K562 (cell line): ENCODE measurements at regions not wholly inside any gene's neighbourhood (a gene's known extent, or its start where the extent isn't known, plus 50 kb on each side); places are given as distances from the start of the nearest gene placed in this dataset.

Source experiments
- CTCF ChIP-seq, 3 experiments: IDR thresholded peaks in 2 of 3; conservative IDR thresholded peaks in 1 of 3; 2 replicates each; pipeline ENCODE4 v1.5.1; 2011 to 2012; ENCODE audit warnings: low read length in 3 of 3, mild to moderate bottlenecking in 3 of 3, control low read depth in 2 of 3, improper control_type of control experiment in 1 of 3, inconsistent platforms in 1 of 3, low read depth in 1 of 3, mixed read lengths in 1 of 3, moderate library complexity in 1 of 3; ENCODE audit not compliant: insufficient read depth in 2 of 3
- HMG20B ChIP-seq: fragments of 250-450 bp; sonication (Bioruptor Pico); IDR thresholded peaks from 2 replicates; pipeline ENCODE4 v1.5.0; 2021; ENCODE audit warnings: mild to moderate bottlenecking
- KLF1 ChIP-seq: fragments of 450-650 bp; IDR thresholded peaks from 2 replicates; pipeline ENCODE4 v1.6.1; 2016; ENCODE audit warnings: missing genetic modification characterization, missing compliant biosample characterization
- NCOA4 ChIP-seq: fragments of 450-650 bp; IDR thresholded peaks from 2 replicates; pipeline ENCODE4 v1.6.1; 2018; ENCODE audit warnings: mild to moderate bottlenecking; ENCODE audit not compliant: partially characterized antibody
- TF ChIP-seq, protein P1 (sequence below): fragments of 450-650 bp; IDR thresholded peaks from 2 replicates; pipeline ENCODE4 v1.6.1; 2016; ENCODE audit warnings: mild to moderate bottlenecking

DNA sequence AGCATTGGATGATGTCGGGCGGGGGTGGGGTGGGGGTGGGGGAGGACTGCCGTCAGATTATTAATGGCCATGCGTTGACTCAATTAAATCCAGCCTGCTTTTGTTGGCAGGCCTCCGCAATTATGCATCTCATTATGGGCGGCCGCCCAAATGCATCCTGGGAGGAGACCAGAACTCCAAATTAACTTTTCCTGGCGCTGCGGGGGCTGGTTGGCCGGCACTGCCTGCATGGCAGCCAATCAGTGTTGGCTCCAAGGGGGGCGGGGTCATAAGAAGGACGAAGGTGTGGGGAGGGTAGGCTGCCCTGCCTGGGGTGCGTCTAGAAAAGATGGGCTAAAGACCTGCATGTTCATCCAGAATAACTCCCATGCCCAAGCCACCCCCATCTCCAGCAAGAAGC is 83.9 kb upstream of the PAX2 start:
- no peak for TF ChIP-seq KLF1 (tag)
- no peak for TF ChIP-seq NCOA4
- TF ChIP-seq, protein P1, sequence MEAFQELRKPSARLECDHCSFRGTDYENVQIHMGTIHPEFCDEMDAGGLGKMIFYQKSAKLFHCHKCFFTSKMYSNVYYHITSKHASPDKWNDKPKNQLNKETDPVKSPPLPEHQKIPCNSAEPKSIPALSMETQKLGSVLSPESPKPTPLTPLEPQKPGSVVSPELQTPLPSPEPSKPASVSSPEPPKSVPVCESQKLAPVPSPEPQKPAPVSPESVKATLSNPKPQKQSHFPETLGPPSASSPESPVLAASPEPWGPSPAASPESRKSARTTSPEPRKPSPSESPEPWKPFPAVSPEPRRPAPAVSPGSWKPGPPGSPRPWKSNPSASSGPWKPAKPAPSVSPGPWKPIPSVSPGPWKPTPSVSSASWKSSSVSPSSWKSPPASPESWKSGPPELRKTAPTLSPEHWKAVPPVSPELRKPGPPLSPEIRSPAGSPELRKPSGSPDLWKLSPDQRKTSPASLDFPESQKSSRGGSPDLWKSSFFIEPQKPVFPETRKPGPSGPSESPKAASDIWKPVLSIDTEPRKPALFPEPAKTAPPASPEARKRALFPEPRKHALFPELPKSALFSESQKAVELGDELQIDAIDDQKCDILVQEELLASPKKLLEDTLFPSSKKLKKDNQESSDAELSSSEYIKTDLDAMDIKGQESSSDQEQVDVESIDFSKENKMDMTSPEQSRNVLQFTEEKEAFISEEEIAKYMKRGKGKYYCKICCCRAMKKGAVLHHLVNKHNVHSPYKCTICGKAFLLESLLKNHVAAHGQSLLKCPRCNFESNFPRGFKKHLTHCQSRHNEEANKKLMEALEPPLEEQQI: no peak
- TF ChIP-seq HMG20B: no peak
- TF ChIP-seq CTCF (IDR thresholded peaks at IDR 0.05 in 2 of 3, conservative IDR thresholded peaks at IDR 0.05 in 1 of 3; ENCODE audit: insufficient read depth in 2 of 3, low read depth in 1 of 3, low read length in 3 of 3): no peak
